ENCODE measurements at regions not wholly inside any gene's neighbourhood (a gene's known extent, or its start where the extent isn't known, plus 50 kb on each side); places are given as distances from the start of the nearest gene placed in this dataset.

GRCh38 chr9:21670374-21670773 lies 132.1 kb upstream of the MTAP start:
- no peak for DNase-seq (ENCODE audit: low spot score)

DNA sequence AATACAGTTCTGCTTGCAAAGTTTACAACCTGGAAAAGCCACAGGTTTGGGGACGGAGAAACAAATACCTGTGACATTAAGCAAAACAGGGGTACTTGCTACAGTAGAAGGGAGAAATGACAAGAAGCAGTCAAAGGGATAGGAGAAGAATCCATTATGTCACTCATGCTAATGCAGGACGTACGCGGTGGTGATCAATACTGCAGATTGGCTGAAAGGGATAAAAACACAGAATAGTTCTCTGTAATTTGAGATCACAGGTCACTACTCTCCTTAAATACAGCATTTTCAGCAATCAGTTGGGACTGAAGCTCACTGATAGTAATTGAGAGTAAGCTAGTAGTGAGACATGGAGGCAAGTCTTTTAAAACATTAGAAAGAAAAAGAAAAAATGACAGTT lies 130.3 kb upstream of the MTAP start:
- DNase-seq (ENCODE audit: low spot score) = no peak

- no peak for DNase-seq (ENCODE audit: low spot score)
Measured at GRCh38 chr9:21672761-21673160, 129.7 kb upstream of the MTAP start.

DNA sequence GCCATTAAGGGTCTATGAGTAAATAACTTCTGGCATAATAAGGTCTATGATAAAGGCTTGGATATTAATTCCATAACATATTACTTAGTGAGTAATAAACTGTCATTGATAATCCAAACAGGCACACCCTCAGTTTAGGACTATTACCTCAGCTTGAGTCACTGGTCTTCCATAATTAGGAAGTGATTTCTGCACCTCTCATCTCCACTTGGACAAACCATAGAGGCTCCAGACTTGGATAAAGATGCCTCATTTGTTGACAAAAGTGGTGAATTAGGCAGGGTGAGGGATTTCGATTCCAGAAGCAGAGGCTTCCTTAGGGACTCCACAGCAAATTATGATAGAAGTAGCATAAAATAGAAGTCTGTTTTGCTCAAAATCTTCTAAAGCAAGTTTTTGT lies 127.5 kb upstream of the MTAP start:
- no peak for DNase-seq (ENCODE audit: low spot score)

DNA sequence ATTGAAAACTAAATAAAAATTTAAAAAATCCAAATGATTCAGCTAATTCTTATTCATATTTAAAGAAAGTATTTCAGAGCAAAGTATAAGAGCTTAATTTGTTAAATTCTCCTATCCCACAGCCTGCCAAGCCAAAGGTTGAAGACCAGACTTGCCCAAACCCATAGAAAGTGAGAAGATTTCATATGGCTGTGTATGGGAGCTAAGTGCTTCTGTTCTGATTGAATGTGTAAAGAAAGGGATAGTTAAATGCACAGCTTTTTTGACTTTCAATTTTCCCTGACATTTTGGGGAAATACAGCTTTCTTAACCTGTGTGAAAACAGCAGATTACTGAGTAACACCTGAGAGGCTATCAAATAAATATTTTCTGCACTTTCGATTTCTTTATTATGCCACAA lies 125.0 kb upstream of the MTAP start:
- no peak for DNase-seq (ENCODE audit: low spot score)

GRCh38 chr9:21677834-21678233 lies 124.6 kb upstream of the MTAP start:
- DNase-seq (ENCODE audit: low spot score) = no peak

DNA sequence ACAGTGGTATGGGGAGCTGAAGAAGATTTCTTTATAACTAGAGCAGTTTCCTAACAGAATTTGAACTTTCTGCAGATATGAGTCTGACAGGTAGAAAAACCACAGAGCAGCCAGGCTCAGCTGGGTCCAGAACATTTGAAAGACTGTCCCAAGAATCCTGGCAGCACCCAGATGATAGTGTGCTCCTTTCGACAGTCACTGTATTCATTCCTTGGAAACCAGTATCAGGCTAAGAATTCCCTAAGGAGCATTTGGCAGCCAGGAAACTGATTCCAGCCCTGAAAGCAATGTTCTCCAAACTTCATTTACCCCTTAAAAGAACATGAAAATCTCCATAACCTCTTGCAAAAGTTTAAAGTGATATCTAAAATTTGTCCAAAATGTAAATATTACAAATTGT lies 123.0 kb upstream of the MTAP start:
- no peak for DNase-seq (ENCODE audit: low spot score)

GRCh38 chr9:21680590-21680989 lies 121.8 kb upstream of the MTAP start:
- DNase-seq (ENCODE audit: low spot score) = no peak

GRCh38 chr9:21681641-21682040 lies 120.8 kb upstream of the MTAP start:
- no peak for DNase-seq (ENCODE audit: low spot score)

DNA sequence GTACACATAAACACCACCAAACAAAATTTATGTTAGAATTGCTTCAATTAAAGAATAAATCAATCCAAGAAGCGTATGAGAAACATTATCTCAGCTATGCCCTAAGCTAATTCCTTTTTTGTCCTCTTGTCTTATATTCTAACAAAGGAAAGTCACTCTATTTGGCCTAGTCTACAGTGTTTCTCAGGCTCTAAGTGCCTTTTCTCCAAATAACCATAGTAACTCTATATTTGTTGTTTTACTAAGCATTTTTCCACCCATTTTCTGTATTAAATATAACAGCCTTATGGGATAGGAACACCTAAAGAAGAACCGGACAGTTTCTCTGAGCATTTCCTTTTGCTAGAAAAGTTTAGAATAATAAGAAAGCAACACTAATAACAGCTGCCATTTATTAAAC lies 120.1 kb upstream of the MTAP start:
- no peak for DNase-seq (ENCODE audit: low spot score)

- no peak for DNase-seq (ENCODE audit: low spot score)
Measured at GRCh38 chr9:21682981-21683380, 119.5 kb upstream of the MTAP start.

- DNase-seq (ENCODE audit: low spot score) = no peak
Measured at GRCh38 chr9:21683484-21684175, 118.8 kb upstream of the MTAP start.

DNA sequence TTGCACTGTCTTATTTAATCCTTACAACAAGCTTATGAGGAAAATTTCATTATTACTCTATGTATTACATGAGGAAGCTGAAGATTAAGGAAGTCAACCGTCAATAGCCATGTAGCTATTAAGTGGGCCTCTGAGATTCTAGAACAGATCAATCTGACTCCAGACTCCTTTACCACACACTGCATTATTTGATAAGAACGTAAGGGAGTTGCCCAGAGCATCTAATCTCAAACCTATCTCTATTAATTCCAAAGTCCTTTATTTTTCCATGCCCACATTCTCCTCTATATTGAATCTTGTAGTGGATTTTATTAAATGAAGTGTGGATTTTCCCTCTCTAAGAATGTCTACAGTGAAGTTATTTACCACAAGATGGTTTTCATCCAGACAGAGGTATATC lies 118.2 kb upstream of the MTAP start:
- no peak for DNase-seq (ENCODE audit: low spot score)

DNA sequence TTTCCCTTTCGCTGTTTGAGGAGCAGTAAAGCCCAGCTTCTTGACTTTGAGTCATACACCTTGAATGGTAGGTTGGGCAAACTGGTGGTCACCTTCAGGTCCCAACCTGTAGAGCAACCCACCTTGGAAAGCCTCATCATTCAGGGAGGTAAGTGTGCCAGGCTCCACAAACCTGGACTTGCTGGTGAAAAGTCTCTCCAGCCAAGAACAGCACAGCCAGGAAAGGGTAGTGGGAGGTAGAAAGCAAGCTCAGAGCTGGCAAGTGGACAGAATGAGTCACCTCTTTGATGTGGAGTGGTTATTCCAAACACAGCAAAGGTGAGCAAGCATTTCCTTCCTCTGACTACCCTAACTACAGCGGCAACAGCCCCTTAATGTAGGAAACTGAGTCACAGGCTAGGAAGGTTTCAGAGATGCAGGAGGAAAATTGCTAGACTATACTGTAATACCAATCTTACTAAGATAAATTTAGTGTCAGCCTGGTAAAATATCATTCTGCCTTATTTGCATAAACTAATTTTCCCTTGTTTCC lies 117.5 kb upstream of the MTAP start:
- no peak for DNase-seq (ENCODE audit: low spot score)

DNA sequence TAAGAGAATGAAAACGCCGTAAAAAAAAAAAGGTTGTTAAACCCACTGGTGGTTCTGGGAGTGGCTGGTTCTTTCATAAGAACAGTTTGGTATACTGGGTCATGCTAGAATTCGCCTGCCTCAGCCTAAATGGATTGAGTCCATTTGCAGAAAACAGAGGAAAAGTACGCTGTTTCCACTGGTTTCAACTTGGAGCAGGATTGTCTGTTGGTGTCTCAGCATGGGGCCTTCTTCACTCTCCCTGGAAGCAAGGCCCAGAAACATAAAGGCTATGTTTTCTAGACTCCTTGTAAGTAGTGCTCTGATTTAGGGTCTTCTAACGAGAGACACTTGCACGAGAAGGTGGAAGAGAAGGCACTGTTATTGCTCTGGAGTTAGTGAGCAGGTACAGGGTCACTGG lies 116.9 kb upstream of the MTAP start:
- no peak for DNase-seq (ENCODE audit: low spot score)

DNA sequence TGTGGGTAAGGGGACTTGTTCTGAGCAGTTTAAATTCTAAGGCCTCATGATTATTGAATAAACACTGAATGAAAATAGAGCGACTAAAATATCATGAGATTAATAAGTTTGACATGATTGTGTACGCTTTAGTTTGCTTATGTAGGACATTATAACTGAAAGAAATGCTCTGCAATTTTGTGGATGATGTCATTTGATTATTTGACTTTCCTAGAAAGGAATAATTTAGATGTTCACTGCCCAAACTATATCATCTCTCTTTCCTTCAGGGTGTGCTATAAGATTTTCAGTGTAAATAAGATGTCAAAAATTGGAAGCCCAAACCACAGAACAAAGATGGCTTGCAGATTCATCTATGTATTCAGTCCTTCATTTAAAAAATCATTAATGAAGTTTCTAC lies 115.7 kb upstream of the MTAP start:
- DNase-seq (ENCODE audit: low spot score) = no peak

DNA sequence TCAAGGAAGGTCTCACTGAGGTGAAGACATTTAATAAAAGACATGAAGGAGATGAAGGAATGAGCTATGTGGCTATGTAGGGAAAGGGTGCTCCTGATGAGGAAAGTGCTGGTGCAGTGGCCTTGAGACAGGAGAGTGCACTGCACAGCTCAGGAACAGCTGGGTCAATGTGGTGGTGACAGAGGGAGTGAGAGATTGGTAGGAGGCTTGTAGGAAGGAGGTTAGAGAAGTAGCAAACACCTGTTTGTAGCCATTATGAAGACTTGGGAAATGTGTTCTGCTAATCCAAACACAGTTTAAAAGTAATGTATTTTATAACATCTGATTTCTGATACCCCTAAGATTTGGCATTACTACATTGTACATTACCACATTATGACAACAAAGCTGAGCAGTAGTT lies 115.1 kb upstream of the MTAP start:
- no peak for DNase-seq (ENCODE audit: low spot score)

GRCh38 chr9:21688108-21689102 lies 114.0 kb upstream of the MTAP start:
- DNase-seq (ENCODE audit: low spot score) = no peak

GRCh38 chr9:21689854-21690253 lies 112.6 kb upstream of the MTAP start:
- DNase-seq (ENCODE audit: low spot score) = no peak

- no peak for DNase-seq (ENCODE audit: low spot score)
Measured at GRCh38 chr9:21690561-21690960, 111.9 kb upstream of the MTAP start.

GRCh38 chr9:21692390-21692789 lies 110.0 kb upstream of the MTAP start:
- no peak for DNase-seq (ENCODE audit: low spot score)

DNA sequence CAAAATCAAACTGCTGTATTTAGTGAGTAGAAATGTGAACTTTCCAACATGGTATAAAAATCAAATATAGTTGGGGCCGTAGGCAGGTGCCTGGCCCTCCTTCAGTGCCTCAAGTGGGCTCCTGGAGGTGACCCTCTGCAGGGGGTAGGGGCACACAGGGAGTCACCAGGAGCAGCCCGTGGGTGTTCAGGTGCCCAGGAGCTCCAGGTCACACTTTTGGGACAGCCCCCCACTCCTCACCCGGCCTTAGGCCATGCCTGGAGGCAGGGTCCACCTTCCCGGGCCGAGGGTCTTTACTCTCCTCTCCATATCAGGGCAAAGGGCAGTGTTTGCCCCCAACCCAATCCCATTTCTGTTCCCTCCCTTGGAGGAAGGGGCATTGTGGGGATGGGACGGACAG lies 108.0 kb upstream of the MTAP start:
- DNase-seq (ENCODE audit: low spot score) = no peak

GRCh38 chr9:21695443-21695842 lies 107.0 kb upstream of the MTAP start:
- no peak for DNase-seq (ENCODE audit: low spot score)
